ENCODE measurements at regions not wholly inside any gene's neighbourhood (a gene's known extent, or its start where the extent isn't known, plus 50 kb on each side); places are given as distances from the start of the nearest gene placed in this dataset.

GRCh38 chr12:4045786-4046494 lies 172.7 kb upstream of the PARP11 start:
- no peak for ATAC-seq

- no peak for ATAC-seq
Observed at GRCh38 chr12:4044736-4045730, 171.8 kb upstream of the PARP11 start.

- ATAC-seq, result no peak
Observed at GRCh38 chr12:4044101-4044500, 170.9 kb upstream of the PARP11 start.

GRCh38 chr12:4041187-4041885 lies 168.1 kb upstream of the PARP11 start:
- no peak for ATAC-seq

GRCh38 chr12:4039931-4040330 lies 166.7 kb upstream of the PARP11 start:
- ATAC-seq, result no peak

- no peak for ATAC-seq
Observed at GRCh38 chr12:4037747-4038312, 164.6 kb upstream of the PARP11 start.

GRCh38 chr12:4036671-4037271 lies 163.6 kb upstream of the PARP11 start:
- ATAC-seq, result no peak

GRCh38 chr12:4034921-4035320 lies 161.7 kb upstream of the PARP11 start:
- no peak for ATAC-seq

GRCh38 chr12:4032924-4033615 lies 159.9 kb upstream of the PARP11 start:
- ATAC-seq, result no peak

- no peak for ATAC-seq
Observed at GRCh38 chr12:4031703-4032291, 158.6 kb upstream of the PARP11 start.

GRCh38 chr12:4030929-4031702 lies 157.9 kb upstream of the PARP11 start:
- ATAC-seq, result peak; percentile 96

GRCh38 chr12:4027412-4027811 lies 154.2 kb upstream of the PARP11 start:
- ATAC-seq, result peak; percentile 44 to 64

GRCh38 chr12:4026517-4026916 lies 153.3 kb upstream of the PARP11 start:
- no peak for ATAC-seq

GRCh38 chr12:4026020-4026358 lies 152.8 kb upstream of the PARP11 start:
- ATAC-seq, result no peak

- no peak for ATAC-seq
Observed at GRCh38 chr12:4025181-4026019, 152.2 kb upstream of the PARP11 start.

GRCh38 chr12:4024701-4025100 lies 151.5 kb upstream of the PARP11 start:
- no peak for ATAC-seq

GRCh38 chr12:4015225-4016091 lies 142.3 kb upstream of the PARP11 start:
- ATAC-seq, result no peak

- no peak for ATAC-seq
Observed at GRCh38 chr12:4014858-4015224, 141.6 kb upstream of the PARP11 start.

- ATAC-seq, result no peak
Observed at GRCh38 chr12:4014444-4014843, 141.2 kb upstream of the PARP11 start.
